ENCODE measurements at regions not wholly inside any gene's neighbourhood (a gene's known extent, or its start where the extent isn't known, plus 50 kb on each side); places are given as distances from the start of the nearest gene placed in this dataset.
A peak's percentile ranks its signal among the peaks of the same experiment; 100 is the strongest.

GRCh38 chr20:50266293-50267040 is 75.8 kb downstream of the CEBPB start:
- intact Hi-C loops (cut with micrococcal nuclease), result no loop called here

GRCh38 chr20:50267041-50267865 is 76.6 kb downstream of the CEBPB start:
- H3K9me3 ChIP-seq (replicated peaks), result no peaks in the 10 kb centered on the region
- H3K27ac ChIP-seq (replicated peaks), result peak overlapping the region; percentile 11
- intact Hi-C loops (cut with micrococcal nuclease), result no loop called here
- H3K36me3 ChIP-seq, result no peaks in the 10 kb centered on the region
- no peak overlapping the region for H3K4me3 ChIP-seq
- peaks cover 4% of the 10 kb centered on the region for H3K27me3 ChIP-seq (ENCODE audit: low read depth)
- H3K4me1 ChIP-seq, result peaks cover 16% of the 10 kb centered on the region
- DNase-seq, result peak; percentile 62
- TF ChIP-seq CTCF (IDR thresholded peaks at IDR 0.05; ENCODE audit: borderline replicate concordance), result no peak

More at GRCh38 chr20:50266293-50267040, 75.8 kb downstream of the CEBPB start:
- H3K4me3 ChIP-seq, result no peak overlapping the region
- no peaks in the 10 kb centered on the region for H3K9me3 ChIP-seq (replicated peaks)
- peaks cover 2% of the 10 kb centered on the region for H3K27me3 ChIP-seq (ENCODE audit: low read depth)
- peaks cover 16% of the 10 kb centered on the region for H3K4me1 ChIP-seq
- no peak for DNase-seq
- peak overlapping the region; percentile 11 for H3K27ac ChIP-seq (replicated peaks)
- TF ChIP-seq CTCF (IDR thresholded peaks at IDR 0.05; ENCODE audit: borderline replicate concordance), result no peak
- H3K36me3 ChIP-seq, result no peaks in the 10 kb centered on the region

GRCh38 chr20:50267866-50268219 is 77.2 kb downstream of the CEBPB start:
- H3K27me3 ChIP-seq (ENCODE audit: low read depth), result peaks cover 4% of the 10 kb centered on the region
- no peak for TF ChIP-seq CTCF (IDR thresholded peaks at IDR 0.05; ENCODE audit: borderline replicate concordance)
- no peak overlapping the region for H3K4me3 ChIP-seq
- H3K36me3 ChIP-seq, result no peaks in the 10 kb centered on the region
- no peak for DNase-seq
- H3K9me3 ChIP-seq (replicated peaks), result no peaks in the 10 kb centered on the region
- H3K27ac ChIP-seq (replicated peaks), result no peak overlapping the region
- H3K4me1 ChIP-seq, result peaks cover 16% of the 10 kb centered on the region
- intact Hi-C loops (cut with micrococcal nuclease), result no loop called here

- no peaks in the 10 kb centered on the region for H3K36me3 ChIP-seq
- intact Hi-C loops (cut with micrococcal nuclease), result no loop called here
- no peak for TF ChIP-seq CTCF (IDR thresholded peaks at IDR 0.05; ENCODE audit: borderline replicate concordance)
- no peak overlapping the region for H3K27ac ChIP-seq (replicated peaks)
- H3K9me3 ChIP-seq (replicated peaks), result no peaks in the 10 kb centered on the region
- H3K27me3 ChIP-seq (ENCODE audit: low read depth), result peaks cover 4% of the 10 kb centered on the region
- no peak overlapping the region for H3K4me3 ChIP-seq
- H3K4me1 ChIP-seq, result peaks cover 16% of the 10 kb centered on the region
- DNase-seq, result no peak
These were observed 78.7 kb downstream of the CEBPB start for GRCh38 chr20:50269091-50270033.

- TF ChIP-seq CTCF (IDR thresholded peaks at IDR 0.05; ENCODE audit: borderline replicate concordance), result no peak
- Histone ChIP-seq H3K27ac (replicated peaks) (no peak overlapping the region), H3K27me3 (ENCODE audit: low read depth) (peaks cover 4% of the 10 kb centered on the region), H3K36me3 (no peaks in the 10 kb centered on the region), H3K9me3 (replicated peaks) (no peaks in the 10 kb centered on the region), H3K4me1 (peaks cover 16% of the 10 kb centered on the region), H3K4me3 (no peak overlapping the region)
- no peak for DNase-seq
- intact Hi-C loops (cut with micrococcal nuclease), result no loop called here
These were observed 79.4 kb downstream of the CEBPB start for GRCh38 chr20:50270034-50270395.

All from left ventricle myocardium inferior (tissue), 1 donor.